GM18907 (cell line): ENCODE measurements at regions not wholly inside any gene's neighbourhood (a gene's known extent, or its start where the extent isn't known, plus 50 kb on each side); places are given as distances from the start of the nearest gene placed in this dataset.
"Not testable (repeated sequence)": the region's sequence is repeated elsewhere in the genome, so short reads cannot be mapped to it uniquely, and the experiment has no call there.

Source experiments
- ATAC-seq: cut with Tn5 transposase; IDR thresholded peaks from one replicate; pipeline ENCODE4 v1.9.1; 2021; ENCODE audit warnings: mild to moderate bottlenecking, moderate library complexity; ENCODE audit not compliant: unreplicated experiment

DNA sequence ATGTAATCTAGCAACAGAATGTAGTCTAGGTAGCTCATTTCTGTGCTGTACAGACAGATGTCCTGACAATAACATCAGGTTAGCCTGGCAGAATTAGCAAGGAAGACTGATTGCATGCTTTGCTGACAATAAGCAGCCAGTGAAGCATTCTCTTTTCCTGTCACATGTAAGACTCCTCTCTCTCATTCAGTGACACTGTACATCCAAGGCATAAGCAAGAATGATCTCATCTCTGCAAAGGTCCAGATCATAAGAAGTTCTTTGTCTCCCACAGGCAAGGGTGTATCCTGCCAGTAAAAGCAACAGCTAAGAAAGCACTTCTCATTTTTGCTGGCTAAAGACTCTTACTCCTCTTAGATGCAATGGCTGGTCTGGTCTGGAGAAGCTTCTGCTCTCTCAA lies 861.8 kb downstream of the TAF11L14 start:
- ATAC-seq: no peak

GRCh38 chr5:18497089-18497488 lies 862.8 kb downstream of the TAF11L14 start:
- no peak for ATAC-seq

- no peak for ATAC-seq
Measured at GRCh38 chr5:18503797-18504328, 869.6 kb downstream of the TAF11L14 start.

- ATAC-seq: no peak
Measured at GRCh38 chr5:18507114-18507513, 872.9 kb downstream of the TAF11L14 start.

- ATAC-seq: no peak
Measured at GRCh38 chr5:18517641-18518380, 883.6 kb downstream of the TAF11L14 start.

DNA sequence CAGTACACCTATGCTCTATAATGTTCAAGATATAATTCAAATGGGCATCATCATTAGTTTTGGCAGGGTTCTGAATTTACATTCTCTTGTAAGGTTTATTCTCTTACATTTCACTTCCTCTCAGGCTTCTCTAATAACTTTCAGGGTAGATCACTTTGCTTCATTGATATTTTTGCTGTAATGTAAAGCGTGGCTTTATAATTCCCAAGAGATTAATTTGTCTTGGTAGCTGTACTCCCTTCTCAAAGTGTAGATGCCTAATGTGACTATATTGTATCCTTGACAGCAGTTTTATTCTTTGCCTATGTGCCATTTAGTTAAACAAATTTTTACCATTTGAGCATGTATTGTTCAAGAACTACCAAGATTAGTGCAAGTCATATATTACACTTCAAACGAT lies 889.1 kb downstream of the TAF11L14 start:
- no peak for ATAC-seq

DNA sequence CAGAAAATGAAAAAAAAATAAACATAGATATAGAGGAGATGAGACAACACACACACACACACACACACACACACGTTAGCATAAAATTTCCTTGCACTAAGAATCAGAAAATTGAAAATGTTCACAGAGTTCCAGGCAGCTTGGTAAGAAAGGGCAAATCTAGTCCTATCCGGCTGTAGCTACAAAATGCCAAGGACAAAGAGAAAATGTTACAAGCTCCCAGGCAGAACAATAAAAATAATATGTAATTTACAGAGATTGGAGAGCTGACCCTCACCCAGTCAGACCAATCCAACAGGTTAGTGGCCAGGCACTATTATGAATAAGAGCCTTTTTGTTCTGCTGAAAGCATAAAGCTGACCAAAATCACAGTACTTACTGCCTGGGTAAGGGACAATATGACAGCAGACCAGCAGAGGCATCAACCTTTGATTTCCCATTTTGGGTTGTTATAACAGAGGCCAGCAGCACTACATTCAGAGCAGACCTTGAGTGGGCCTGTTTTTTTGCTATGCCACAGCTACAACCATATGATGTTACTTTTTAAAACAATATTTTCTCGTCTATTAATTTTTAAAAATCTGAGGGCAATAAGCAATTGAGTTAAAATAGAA lies 892.6 kb downstream of the TAF11L14 start:
- no peak for ATAC-seq

GRCh38 chr5:18533137-18533536 lies 898.9 kb downstream of the TAF11L14 start:
- ATAC-seq: no peak

GRCh38 chr5:18534119-18534518 lies 899.9 kb downstream of the TAF11L14 start:
- ATAC-seq: no peak

DNA sequence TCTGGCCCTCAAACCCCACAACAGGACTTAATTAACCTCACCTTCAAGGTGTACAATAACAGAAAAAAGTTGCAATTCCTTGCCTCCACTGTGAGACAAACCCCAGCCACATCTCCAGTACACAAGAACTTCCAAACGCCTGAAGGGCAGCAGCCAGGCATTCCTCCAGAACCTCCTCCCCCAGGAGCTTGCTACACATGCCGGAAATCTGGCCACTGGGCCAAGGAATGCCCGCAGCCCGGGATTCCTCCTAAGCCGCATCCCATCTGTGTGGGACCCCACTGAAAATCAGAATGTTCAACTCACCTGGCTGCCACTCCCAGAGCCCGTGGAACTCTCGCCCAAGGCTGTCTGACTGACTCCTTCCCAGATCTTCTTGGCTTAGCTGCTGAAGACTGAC lies 901.5 kb downstream of the TAF11L14 start:
- ATAC-seq: not testable (repeated sequence)

GRCh38 chr5:18544421-18544820 lies 910.2 kb downstream of the TAF11L14 start:
- no peak for ATAC-seq

GRCh38 chr5:18546591-18546990 lies 912.3 kb downstream of the TAF11L14 start:
- no peak for ATAC-seq

- ATAC-seq: no peak
Measured at GRCh38 chr5:18551716-18552115, 917.5 kb downstream of the TAF11L14 start.

DNA sequence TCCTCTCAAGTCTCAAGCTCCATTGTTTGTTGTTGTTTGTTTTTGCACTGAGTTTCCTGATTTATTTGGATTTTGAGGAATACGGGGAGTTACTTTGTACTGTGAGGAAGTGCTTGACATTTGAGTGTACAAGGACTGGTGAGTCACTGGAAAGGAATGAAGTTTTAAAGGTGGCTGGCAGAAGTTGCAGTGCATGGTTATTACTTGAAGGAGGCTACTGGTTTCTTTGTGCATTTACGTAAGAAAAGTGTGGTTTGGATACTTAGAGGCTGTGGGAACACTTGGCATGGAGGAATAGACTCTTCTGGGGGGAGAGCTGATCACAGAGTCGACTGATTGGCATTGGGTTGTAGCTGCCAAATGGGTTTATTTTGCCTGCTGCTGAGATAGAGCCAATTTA lies 919.0 kb downstream of the TAF11L14 start:
- ATAC-seq: no peak

DNA sequence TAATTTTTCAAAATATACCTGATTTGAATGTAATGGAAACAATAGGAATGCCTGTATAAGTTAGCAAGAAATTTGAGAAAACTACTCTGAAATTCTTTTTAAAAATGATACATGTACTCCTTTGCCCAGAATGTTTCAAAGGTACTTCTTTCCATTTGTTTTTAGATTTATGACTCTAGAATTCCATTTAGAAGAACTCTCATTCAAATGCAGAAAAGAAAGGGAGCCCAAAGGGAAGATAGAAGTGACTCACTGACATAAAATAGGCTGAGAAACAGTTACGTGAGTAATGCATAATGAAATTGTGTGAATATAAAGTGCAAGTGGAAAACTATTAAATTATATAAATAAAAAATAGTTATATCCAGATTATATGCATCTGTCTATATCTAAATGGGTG lies 926.3 kb downstream of the TAF11L14 start:
- no peak for ATAC-seq

DNA sequence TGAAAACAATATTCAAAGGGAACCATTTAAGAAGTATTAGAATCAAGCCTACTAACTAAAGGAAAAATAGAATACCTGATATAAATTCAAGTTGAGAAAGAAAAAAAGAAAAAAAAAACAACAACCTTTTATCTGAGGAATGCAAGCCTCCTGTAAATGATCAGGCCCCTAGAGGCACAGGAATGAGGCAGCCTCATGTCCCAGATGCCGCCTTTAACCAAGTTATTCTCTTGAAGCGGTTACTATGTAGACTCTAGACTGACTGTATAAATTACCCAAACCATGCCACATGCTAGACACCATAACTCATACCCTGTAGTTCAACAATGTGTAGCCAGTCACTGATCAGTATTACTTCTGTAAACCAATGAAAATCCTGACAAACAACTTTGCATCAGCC lies 929.6 kb downstream of the TAF11L14 start:
- ATAC-seq: no peak

DNA sequence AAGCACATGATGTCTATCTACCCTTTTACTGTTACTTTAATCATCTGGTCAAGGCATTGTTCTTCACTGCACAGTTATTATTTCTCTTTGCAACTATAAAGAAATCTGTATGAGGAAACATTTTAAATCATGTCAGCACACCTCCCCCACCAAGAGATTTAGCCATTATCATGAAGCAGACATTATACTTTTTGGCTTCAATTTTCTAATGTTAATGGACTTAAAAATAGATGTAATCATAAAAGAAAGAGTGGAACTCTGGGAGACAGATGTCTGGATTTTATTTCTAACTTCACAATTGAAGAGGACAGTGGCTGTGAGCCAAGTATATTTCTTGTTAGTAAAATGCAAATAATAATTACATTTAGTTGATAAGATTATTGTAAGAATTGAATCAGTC lies 932.4 kb downstream of the TAF11L14 start:
- ATAC-seq: no peak

DNA sequence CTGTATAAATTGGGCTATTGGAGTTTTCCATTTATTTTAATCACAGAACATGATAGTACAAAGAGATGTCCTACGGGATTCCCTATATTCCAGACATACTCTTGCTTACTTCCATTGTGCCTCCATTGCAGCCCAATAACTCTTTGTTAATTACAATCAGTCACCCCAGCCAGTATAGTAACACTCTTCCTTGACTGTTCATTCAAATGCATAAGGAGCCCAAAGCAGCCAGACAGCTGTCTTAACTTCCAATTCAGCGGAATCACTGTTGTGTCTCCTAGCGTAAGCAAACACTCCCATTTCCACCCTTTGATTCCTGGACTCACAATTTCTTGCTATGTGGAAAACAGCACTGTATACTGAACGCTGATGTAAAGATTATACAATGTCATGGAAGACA lies 942.3 kb downstream of the TAF11L14 start:
- ATAC-seq: no peak

DNA sequence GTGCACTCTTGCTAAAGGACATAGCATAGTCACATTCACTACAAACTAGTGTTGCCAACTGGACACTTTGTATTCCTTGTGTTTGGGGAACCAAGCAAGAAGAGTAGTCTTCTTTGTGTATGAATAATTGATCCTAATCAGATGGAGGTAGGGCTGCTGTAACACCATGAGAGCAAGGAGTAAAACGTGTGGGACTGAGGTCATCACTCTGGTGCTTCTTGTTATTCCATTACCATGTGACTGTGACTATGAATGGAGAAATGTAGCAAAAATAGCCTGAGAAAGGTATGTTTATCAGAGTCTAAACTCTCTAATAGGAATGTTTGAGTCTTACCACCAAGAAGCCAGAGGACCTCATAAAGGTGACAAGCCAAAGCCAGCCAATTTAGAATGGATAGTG lies 966.9 kb downstream of the TAF11L14 start:
- no peak for ATAC-seq

DNA sequence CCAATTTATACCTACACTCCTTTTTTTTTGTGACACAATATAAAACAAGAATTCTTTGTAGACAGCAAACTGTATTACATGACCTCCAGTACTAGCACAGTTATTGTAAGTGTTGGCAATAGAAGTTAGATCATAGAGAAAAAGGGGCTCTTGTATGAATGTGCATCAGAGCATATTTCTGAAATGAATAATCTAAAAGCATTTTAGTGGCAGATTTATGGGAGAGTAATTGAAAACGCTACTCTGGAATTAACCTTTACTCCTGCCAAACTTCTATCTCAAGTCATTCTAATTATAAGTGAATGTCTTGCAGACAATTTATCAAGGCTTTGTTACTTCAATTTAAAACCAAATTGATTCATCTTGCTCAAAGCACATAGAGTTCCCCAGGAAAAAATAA lies 968.1 kb downstream of the TAF11L14 start:
- no peak for ATAC-seq

GRCh38 chr5:18605186-18605585 lies 970.9 kb downstream of the TAF11L14 start:
- ATAC-seq: no peak

- no peak for ATAC-seq
Measured at GRCh38 chr5:18607570-18607969, 973.3 kb downstream of the TAF11L14 start.
